MCF 10A (cell line): ENCODE measurements at regions not wholly inside any gene's neighbourhood (a gene's known extent, or its start where the extent isn't known, plus 50 kb on each side); places are given as distances from the start of the nearest gene placed in this dataset.
"Not testable (repeated sequence)": the region's sequence is repeated elsewhere in the genome, so short reads cannot be mapped to it uniquely, and the experiment has no call there.

Experiments
- BruUV-seq: library from RNA; stranded (reverse); fragments of 400-500 nt; replicated peaks from 2 replicates; lab custom pipeline; 2021; lab: Mats Ljungman, UMichigan
- CTCF ChIA-PET: fragments of 300-600 bp; sonication (Branson Sonifier 250); formaldehyde crosslinking; extraction: SDS; loops from one replicate; lab custom pipeline; 2021; ENCODE audit warnings: antibody characterized with exemption, inconsistent platforms; lab: Yijun Ruan, JAX
- POLR2A ChIA-PET: fragments of 300-600, 350-650 bp; sonication (Branson Sonifier 250); formaldehyde crosslinking; extraction: SDS; loops from one replicate; lab custom pipeline; 2020; ENCODE audit warnings: antibody characterized with exemption, inconsistent platforms; lab: Yijun Ruan, JAX
- DNase-seq: peaks from one replicate; pipeline ENCODE4 v3.0.0-alpha.2; 2018; ENCODE audit not compliant: unreplicated experiment
- H3K27ac Mint-ChIP-seq: one replicate; pipeline ENCODE4 v1.8.0; 2022; ENCODE audit warnings: mild to moderate bottlenecking, low read depth, mixed read lengths; ENCODE audit not compliant: unreplicated experiment
- H3K27me3 Mint-ChIP-seq: one replicate; pipeline ENCODE4 v1.8.0; 2022; ENCODE audit warnings: mixed read lengths; ENCODE audit not compliant: insufficient read depth, unreplicated experiment
- H3K36me3 Mint-ChIP-seq: one replicate; pipeline ENCODE4 v1.8.0; 2022; ENCODE audit warnings: mild to moderate bottlenecking, moderate library complexity, mixed read lengths; ENCODE audit not compliant: insufficient read depth, unreplicated experiment
- H3K4me1 Mint-ChIP-seq: one replicate; pipeline ENCODE4 v1.8.0; 2022; ENCODE audit warnings: mixed read lengths; ENCODE audit not compliant: insufficient read depth, unreplicated experiment
- H3K4me3 Mint-ChIP-seq: one replicate; pipeline ENCODE4 v1.8.0; 2022; ENCODE audit warnings: mild to moderate bottlenecking, moderate library complexity, mixed read lengths; ENCODE audit not compliant: unreplicated experiment
- H3K9me3 Mint-ChIP-seq: one replicate; pipeline ENCODE4 v1.8.0; 2022; ENCODE audit warnings: mixed read lengths; ENCODE audit not compliant: unreplicated experiment
- intact Hi-C: fragments of 100-400 bp; cut with micrococcal nuclease; formaldehyde crosslinking; loops from 2 replicates; pipeline ENCODE4 v1.14.1; 2022

DNA sequence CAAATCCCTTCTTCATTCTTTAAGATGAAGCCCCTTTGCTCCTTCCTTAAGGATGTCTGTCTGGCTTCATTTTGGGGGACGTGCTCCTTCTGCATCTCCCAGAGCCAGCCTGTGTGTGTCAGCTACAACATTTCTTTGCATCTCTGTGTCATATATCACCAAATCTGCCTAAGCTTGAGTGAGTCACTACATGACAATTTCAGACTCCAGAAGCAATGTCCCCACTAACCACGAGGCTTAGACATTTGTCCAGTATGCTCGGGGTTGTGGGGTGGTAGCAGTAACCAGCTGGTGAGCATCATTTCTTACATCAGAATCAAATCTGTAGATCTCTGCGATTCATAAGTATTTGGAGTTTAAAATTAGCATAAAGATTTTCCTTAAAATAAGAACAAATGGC, 54.1 kb upstream of the USP14 start:
- DNase-seq, H3K36me3 Mint-ChIP-seq, POLR2A ChIA-PET, H3K4me3 Mint-ChIP-seq, H3K27ac Mint-ChIP-seq, BruUV-seq, CTCF ChIA-PET, intact Hi-C loops: not testable (repeated sequence)
- peaks cover 11% of the 10 kb centered on the region for H3K27me3 Mint-ChIP-seq
- H3K4me1 Mint-ChIP-seq, result peaks cover 10% of the 10 kb centered on the region
- peaks cover 20% of the 10 kb centered on the region for H3K9me3 Mint-ChIP-seq

GRCh38 chr18:105161-106053, 53.0 kb upstream of the USP14 start:
- H3K36me3 Mint-ChIP-seq, CTCF ChIA-PET, intact Hi-C loops, POLR2A ChIA-PET, H3K27ac Mint-ChIP-seq, BruUV-seq, H3K4me3 Mint-ChIP-seq, H3K27me3 Mint-ChIP-seq: not testable (repeated sequence)
- H3K9me3 Mint-ChIP-seq, result peaks cover 32% of the 10 kb centered on the region
- DNase-seq, result peak; percentile 63
- peaks cover 10% of the 10 kb centered on the region for H3K4me1 Mint-ChIP-seq

GRCh38 chr18:106054-106851, 52.1 kb upstream of the USP14 start:
- CTCF ChIA-PET, H3K27me3 Mint-ChIP-seq, POLR2A ChIA-PET, H3K36me3 Mint-ChIP-seq, H3K27ac Mint-ChIP-seq, intact Hi-C loops, BruUV-seq, H3K4me3 Mint-ChIP-seq: not testable (repeated sequence)
- H3K9me3 Mint-ChIP-seq, result peaks cover 39% of the 10 kb centered on the region
- H3K4me1 Mint-ChIP-seq, result peaks cover 16% of the 10 kb centered on the region
- DNase-seq, result peak; percentile 54

GRCh38 chr18:106868-107384, 51.4 kb upstream of the USP14 start:
- H3K4me3 Mint-ChIP-seq, H3K36me3 Mint-ChIP-seq, intact Hi-C loops, CTCF ChIA-PET, POLR2A ChIA-PET, BruUV-seq, H3K27ac Mint-ChIP-seq, H3K27me3 Mint-ChIP-seq: not testable (repeated sequence)
- Mint-ChIP-seq H3K4me1 (peaks cover 15% of the 10 kb centered on the region), H3K9me3 (peaks cover 39% of the 10 kb centered on the region)
- peak; percentile 9 for DNase-seq

DNA sequence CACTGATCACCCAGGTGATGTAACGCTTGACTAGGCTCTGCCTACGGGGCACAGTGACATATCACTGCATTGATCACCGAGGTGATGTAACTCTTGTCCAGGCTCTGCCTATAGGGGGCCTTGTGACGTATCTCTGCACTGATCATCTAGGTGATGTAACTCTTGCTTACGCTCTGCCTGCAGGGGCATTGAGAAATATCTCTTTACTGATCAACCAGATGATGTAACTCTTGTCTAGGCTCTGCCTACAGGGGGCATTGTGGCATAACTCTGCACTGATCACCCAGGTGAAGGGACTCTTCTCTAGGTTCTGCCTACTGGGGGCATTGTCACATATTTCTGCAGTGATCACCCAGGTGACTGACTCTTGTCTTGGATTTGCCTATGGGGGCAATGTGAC, 50.9 kb upstream of the USP14 start:
- POLR2A ChIA-PET, result not testable (repeated sequence)

DNA sequence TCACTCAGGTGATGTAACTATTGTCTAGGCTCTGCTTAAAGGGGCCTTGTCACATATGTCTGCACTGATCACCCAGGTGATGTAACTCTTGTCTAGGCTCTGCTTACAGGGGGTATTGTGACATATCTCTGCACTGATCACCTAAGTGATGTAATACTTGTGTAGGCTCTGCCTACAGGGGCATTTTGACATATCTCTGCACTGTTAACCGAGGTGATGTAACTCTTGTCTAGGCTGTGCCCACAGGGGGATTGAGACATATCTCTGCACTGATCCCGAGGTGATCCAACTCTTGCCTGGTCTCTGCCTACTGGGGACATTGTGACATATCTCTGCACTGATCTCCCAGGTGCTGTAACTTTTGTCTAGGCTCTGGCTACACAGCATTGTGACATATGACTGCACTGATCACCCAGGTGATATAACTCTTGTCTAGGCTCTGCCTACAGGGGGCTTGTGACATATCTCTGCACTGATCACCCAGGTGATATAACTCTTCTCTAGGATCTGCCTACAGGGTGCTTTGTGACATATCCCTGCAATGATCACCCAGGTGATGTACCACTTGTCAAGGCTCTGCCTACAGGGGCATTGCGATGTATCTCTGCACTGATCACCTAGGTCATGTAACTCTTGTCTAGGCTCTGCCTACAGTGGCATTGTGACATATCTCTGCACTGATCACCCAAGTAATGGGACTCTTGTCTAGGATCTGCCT, 50.3 kb upstream of the USP14 start:
- BruUV-seq, H3K27ac Mint-ChIP-seq, intact Hi-C loops, H3K4me3 Mint-ChIP-seq, POLR2A ChIA-PET, H3K27me3 Mint-ChIP-seq, H3K36me3 Mint-ChIP-seq, DNase-seq, CTCF ChIA-PET: not testable (repeated sequence)
- H3K9me3 Mint-ChIP-seq, result peaks cover 39% of the 10 kb centered on the region
- peaks cover 15% of the 10 kb centered on the region for H3K4me1 Mint-ChIP-seq

More for the DNA sequence above, 50.9 kb upstream of the USP14 start:
- DNase-seq, result peak; percentile 25
- intact Hi-C loops, H3K36me3 Mint-ChIP-seq, H3K4me3 Mint-ChIP-seq, H3K27me3 Mint-ChIP-seq, H3K27ac Mint-ChIP-seq, BruUV-seq, CTCF ChIA-PET: not testable (repeated sequence)
- H3K4me1 Mint-ChIP-seq, result peaks cover 15% of the 10 kb centered on the region
- H3K9me3 Mint-ChIP-seq, result peaks cover 39% of the 10 kb centered on the region
